Left hindlimb (tissue), 1 donor: ENCODE measurements at regions not wholly inside any gene's neighbourhood (a gene's known extent, or its start where the extent isn't known, plus 50 kb on each side); places are given as distances from the start of the nearest gene placed in this dataset.
A peak's percentile ranks its signal among the peaks of the same experiment; 100 is the strongest.
"Not testable (repeated sequence)": the region's sequence is repeated elsewhere in the genome, so short reads cannot be mapped to it uniquely, and the experiment has no call there.

Experiments
- DNase-seq: peaks from one replicate; pipeline ENCODE4 v3.0.0-alpha.2; 2018

- DNase-seq = no peak
These were observed 484.7 kb downstream of the DACH1 start for GRCh38 chr13:71382285-71382684.

- no peak for DNase-seq
These were observed 486.8 kb downstream of the DACH1 start for GRCh38 chr13:71380191-71380590.

- no peak for DNase-seq
These were observed 487.8 kb downstream of the DACH1 start for GRCh38 chr13:71378961-71379905.

- DNase-seq = no peak
These were observed 492.4 kb downstream of the DACH1 start for GRCh38 chr13:71374471-71375049.

- DNase-seq = peak; percentile 26
These were observed 498.7 kb downstream of the DACH1 start for GRCh38 chr13:71368336-71368735.

GRCh38 chr13:71360041-71360440, 507.0 kb downstream of the DACH1 start:
- no peak for DNase-seq

- DNase-seq = no peak
These were observed 507.4 kb downstream of the DACH1 start for GRCh38 chr13:71359641-71360040.

GRCh38 chr13:71358218-71358617, 508.8 kb downstream of the DACH1 start:
- no peak for DNase-seq

- DNase-seq = no peak
These were observed 512.0 kb downstream of the DACH1 start for GRCh38 chr13:71355010-71355409.

GRCh38 chr13:71350886-71351285, 516.1 kb downstream of the DACH1 start:
- no peak for DNase-seq

GRCh38 chr13:71345856-71346255, 521.1 kb downstream of the DACH1 start:
- DNase-seq = not testable (repeated sequence)

GRCh38 chr13:71339736-71340135, 527.3 kb downstream of the DACH1 start:
- DNase-seq = no peak

- DNase-seq = no peak
These were observed 528.0 kb downstream of the DACH1 start for GRCh38 chr13:71339005-71339404.

GRCh38 chr13:71338070-71338469, 528.9 kb downstream of the DACH1 start:
- no peak for DNase-seq

GRCh38 chr13:71327266-71327665, 539.7 kb downstream of the DACH1 start:
- DNase-seq = no peak

- no peak for DNase-seq
These were observed 541.4 kb downstream of the DACH1 start for GRCh38 chr13:71325556-71325955.

GRCh38 chr13:71323266-71323665, 543.7 kb downstream of the DACH1 start:
- no peak for DNase-seq

GRCh38 chr13:71320452-71320851, 546.6 kb downstream of the DACH1 start:
- no peak for DNase-seq

GRCh38 chr13:71316792-71317363, 550.1 kb downstream of the DACH1 start:
- no peak for DNase-seq

GRCh38 chr13:71312923-71313322, 554.1 kb downstream of the DACH1 start:
- no peak for DNase-seq

GRCh38 chr13:71309905-71310304, 557.1 kb downstream of the DACH1 start:
- no peak for DNase-seq

GRCh38 chr13:71306821-71307220, 560.2 kb downstream of the DACH1 start:
- no peak for DNase-seq

- no peak for DNase-seq
These were observed 562.1 kb downstream of the DACH1 start for GRCh38 chr13:71304861-71305260.

- DNase-seq = no peak
These were observed 563.9 kb downstream of the DACH1 start for GRCh38 chr13:71303144-71303543.
